Fibroblast of lung (primary cell): ENCODE measurements at regions not wholly inside any gene's neighbourhood (a gene's known extent, or its start where the extent isn't known, plus 50 kb on each side); places are given as distances from the start of the nearest gene placed in this dataset.

ENCODE experiments used
- EZH2 ChIP-seq: IDR thresholded peaks from 2 replicates; pipeline ENCODE4 v1.5.1; 2012; ENCODE audit warnings: low read length, control low read depth, mild to moderate bottlenecking; ENCODE audit errors: missing control alignments
- TF ChIP-seq, protein P1 (sequence below), 2 donors: IDR thresholded peaks in 1 of 2; conservative IDR thresholded peaks in 1 of 2; 1 replicate in 1 of 2; 2 replicates in 1 of 2; pipeline ENCODE4 v1.5.1; 2011 to 2012; ENCODE audit warnings: low read length in 2 of 2, control low read depth in 1 of 2, inconsistent platforms in 1 of 2, low read depth in 1 of 2, mild to moderate bottlenecking in 1 of 2

DNA sequence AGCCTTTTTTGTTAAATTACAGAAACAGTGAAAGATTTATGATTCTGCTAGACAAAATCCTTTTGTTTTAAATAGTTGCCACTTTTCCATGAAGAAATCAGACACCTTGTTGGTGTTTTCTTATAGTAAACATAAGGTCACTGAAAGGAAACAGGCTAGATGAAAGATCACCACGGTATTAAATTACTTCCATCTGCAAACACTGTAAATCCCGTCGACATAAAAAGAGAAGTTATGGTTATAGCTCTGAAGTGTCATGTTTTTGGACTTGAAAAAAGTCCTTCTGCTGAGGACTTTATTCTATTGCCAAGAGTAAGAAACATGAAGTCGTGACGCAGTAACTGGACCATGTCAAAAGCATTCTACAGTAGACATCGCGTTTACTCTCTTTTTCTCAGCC is 567.6 kb upstream of the SLIT2 start:
- TF ChIP-seq, protein P1, sequence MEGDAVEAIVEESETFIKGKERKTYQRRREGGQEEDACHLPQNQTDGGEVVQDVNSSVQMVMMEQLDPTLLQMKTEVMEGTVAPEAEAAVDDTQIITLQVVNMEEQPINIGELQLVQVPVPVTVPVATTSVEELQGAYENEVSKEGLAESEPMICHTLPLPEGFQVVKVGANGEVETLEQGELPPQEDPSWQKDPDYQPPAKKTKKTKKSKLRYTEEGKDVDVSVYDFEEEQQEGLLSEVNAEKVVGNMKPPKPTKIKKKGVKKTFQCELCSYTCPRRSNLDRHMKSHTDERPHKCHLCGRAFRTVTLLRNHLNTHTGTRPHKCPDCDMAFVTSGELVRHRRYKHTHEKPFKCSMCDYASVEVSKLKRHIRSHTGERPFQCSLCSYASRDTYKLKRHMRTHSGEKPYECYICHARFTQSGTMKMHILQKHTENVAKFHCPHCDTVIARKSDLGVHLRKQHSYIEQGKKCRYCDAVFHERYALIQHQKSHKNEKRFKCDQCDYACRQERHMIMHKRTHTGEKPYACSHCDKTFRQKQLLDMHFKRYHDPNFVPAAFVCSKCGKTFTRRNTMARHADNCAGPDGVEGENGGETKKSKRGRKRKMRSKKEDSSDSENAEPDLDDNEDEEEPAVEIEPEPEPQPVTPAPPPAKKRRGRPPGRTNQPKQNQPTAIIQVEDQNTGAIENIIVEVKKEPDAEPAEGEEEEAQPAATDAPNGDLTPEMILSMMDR (conservative IDR thresholded peaks at IDR 0.05 in 1 of 2, IDR thresholded peaks at IDR 0.05 in 1 of 2; ENCODE audit: low read depth in 1 of 2, low read length in 2 of 2): no peak
- no peak for TF ChIP-seq EZH2
